ENCODE measurements at regions not wholly inside any gene's neighbourhood (a gene's known extent, or its start where the extent isn't known, plus 50 kb on each side); places are given as distances from the start of the nearest gene placed in this dataset.

GRCh38 chr19:33941133-33941532 lies 144.5 kb downstream of the KCTD15 start:
- TF ChIP-seq POLR2AphosphoS5 (IDR thresholded peaks at IDR 0.05) = no peak
- TF ChIP-seq CTCF (IDR thresholded peaks at IDR 0.05) = no peak
- no peak for TF ChIP-seq POLR2A (IDR thresholded peaks at IDR 0.05)

Measured in prostate gland (tissue), 2 donors.